ENCODE measurements at regions not wholly inside any gene's neighbourhood (a gene's known extent, or its start where the extent isn't known, plus 50 kb on each side); places are given as distances from the start of the nearest gene placed in this dataset.
A peak's percentile ranks its signal among the peaks of the same experiment; 100 is the strongest.

DNA sequence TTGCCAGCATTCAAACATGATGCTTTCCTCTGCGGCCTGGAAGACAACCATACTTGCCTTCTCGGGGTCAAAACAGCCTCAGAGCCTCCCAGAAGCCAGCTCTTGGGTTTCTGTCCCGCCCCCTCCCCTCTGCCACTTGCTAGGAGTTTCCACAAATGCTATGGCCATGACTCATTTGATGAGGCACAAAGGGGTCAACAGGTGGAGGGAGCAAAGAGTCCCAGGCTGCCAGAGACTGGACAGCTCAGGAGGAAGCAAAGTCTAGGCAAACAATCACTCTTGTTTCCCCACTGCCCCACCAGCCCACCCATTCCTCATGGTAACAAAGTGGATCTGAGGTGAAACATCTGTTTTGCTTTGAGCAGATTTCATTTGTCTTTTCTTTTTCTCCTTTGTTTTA is 551.1 kb downstream of the TNS1 start:
- DNase-seq, result no peak

DNA sequence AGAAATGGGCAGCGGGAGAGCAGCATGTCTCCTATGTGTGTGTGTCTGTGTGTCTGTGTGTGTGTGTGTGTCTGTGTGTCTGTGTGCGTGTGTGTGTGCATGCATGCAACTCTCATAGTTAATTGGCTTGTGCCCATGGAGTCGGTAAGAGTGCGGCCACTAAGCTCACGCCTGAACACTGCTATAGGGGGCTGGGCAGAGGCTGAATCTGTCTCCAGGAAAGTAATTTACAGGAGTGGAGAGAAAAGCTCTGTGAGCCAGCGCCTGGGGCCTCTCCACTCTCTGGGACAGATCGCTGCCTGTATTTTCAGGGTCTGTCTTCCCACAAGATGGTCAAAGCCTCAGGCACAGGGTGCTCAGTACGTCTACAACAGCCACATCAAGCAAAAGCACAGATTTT is 553.4 kb downstream of the TNS1 start:
- DNase-seq, result no peak

DNA sequence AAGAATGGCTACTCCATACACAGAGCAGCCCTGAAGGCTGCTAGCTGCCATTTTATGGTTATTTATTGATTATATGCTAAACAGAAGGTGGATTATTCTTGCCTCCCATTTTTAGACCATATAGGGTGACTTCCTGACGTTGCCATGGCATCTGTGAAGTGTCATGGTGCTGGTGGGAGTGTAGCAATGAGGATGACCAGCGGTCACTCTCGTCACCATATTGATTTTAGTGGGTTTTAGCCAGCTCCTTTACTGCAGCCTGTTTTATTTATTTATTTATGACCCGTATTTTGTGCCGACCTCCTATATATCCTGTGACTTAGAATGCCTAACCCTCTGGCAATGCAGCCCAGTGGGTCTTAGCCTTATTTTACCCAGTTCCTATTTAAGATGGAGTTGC is 553.9 kb downstream of the TNS1 start:
- no peak for DNase-seq

DNA sequence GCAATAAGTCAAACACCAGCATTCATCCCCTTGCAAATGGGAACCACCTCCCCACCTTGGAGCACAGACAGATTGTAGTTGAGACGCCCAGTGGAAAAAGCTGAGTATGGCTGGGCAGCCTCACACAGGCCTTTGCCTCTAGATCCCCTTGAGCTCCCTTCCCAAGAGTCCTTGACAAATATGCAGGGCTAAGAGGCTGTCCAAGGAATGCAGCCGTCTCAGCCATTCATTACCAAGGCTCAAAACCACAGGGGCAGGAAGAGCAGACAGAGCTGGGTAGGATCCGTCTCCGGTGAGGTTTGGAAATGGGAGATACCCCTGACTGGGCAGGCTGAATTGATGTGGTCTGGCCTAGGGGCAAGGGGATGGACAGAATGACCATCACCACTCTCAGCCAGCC is 557.1 kb downstream of the TNS1 start:
- DNase-seq, result no peak

DNA sequence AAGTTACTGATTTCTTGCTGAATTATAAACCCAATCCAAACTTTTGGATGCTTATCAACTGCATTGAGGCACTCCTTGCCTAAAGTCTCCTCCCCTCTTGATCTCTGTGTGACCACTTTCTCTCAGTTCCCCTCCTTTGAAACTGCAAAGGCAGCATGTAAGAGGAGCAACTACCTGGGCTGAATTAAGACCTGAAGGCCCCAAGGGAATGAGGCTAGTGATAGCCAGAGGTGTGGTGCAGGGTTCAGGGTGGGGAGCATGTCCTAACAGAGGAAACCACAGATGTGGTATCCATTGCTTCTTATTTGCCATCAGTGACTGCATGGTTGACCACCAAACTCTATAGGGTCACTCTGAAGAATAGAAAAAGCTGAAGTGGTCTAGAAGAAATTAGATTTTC is 557.9 kb downstream of the TNS1 start:
- DNase-seq, result no peak

DNA sequence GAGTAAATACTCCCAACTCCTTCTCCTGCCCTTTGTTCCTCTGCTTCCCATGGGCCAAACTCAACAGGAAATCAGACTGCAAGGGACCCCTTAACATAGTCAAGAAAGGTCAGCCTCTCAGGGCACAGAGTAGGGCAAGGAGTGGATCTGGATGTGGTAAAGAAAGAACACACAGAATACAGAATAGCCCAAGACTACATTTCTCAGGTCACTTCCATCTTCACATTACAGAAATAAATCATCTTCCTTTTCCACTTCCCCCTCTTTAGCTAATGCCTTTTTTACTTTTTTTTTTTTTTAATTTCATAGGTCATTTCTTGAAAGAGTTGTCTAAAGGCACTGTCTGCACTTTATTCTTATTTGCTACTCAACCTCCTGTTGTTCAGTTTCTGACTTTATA is 558.3 kb downstream of the TNS1 start:
- DNase-seq, result no peak

DNA sequence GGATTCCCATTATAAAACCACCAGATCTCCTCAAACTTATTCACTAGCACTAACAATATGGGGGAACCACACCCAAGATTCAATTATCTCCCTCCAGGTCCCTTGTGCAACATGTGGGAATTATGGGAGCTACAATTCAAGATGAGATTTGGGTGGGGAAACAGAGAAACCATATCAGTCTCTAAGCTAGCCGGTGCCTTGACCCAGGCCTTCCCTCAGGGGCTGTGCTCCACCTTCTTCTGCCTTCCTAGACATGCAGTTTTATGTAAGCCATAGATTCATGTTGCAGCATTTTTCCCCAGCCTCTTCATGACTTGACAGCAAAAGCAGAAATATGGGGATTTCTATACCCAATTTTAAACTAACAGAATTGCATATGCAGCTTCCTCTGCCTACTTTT is 559.2 kb downstream of the TNS1 start:
- no peak for DNase-seq

DNA sequence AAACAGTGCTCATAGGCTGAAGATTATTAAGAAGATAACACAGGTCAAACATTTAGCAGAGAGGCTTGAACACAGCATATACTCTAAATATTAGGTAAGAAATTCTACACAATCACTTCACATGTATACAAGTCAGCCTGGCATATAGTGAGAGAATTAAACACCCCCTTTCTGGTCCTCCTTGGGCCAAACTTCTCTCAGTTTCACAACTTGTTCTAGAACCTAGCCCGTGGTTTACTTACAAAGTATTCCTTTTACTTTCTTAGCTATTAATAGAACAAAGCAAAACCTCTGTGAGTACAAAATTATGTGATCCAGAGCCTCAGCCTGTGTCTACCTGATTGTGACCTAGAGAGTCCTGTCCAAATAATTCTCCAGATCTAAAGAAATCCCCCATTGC is 562.8 kb downstream of the TNS1 start:
- DNase-seq, result no peak

DNA sequence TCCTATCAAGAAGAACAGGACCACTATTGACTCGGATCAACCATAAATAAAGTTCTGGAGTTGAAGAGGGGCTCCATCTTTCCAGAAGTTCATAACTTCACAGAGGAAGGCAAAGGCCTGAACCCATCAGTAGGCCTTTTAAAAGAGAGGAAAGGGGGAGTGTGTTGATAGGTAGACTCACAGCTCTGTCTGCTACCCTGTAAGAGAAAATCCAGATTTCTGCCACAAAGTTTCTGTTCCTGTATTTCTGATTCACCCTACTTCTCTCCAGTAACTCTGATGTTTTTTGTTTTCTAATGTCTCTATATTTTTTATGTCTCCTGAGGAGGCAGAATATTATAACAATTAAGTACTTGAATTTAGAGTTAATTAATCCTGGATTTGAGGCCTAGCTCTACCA is 564.0 kb downstream of the TNS1 start:
- DNase-seq, result no peak

DNA sequence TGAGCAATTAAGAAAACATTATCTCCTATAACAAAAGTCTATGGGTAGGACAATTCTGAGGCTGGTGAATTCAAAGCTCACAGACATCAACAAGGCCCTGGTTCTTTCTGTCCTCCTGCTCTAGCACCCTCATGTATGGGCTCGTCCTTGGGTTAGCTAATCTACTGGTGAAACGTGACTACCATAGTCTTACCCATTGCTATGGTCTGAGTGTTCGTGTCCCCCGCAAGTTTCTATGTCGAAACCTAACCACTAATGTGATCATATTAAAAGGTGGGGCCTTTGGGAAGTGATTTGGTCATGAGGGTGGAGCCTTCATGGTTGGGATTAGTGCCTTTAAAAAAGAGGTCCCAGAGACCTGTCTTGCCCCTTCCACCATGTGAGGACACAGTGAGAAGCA is 564.7 kb downstream of the TNS1 start:
- DNase-seq, result no peak

DNA sequence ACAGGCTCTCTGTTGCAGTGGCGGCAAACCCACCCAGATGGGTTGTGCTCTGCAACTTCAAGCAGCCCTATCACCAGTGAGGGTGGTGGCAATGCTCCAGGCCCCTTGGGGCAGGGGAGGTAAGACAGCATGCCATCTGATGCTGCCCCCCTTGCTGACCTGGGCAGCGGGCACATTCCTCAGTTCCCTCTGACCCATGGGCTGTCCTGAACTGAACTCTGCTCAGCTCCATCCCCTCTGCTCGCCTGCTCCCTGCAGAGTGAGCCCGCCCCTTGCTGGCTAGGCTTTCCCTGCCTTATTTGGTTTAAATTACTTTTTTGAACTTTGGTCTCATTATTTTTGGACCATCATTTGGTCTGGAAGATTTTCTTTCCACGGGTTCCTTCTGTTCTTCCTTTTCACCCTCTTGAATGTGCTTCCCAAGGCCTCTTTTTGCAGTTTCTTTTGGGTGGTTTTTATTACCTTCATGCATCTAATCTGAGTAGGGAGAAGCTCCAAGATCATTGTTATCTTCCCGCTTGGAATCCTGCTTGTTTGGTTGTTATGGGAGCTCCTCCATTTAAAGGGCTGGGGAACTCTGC is 565.4 kb downstream of the TNS1 start:
- no peak for DNase-seq

DNA sequence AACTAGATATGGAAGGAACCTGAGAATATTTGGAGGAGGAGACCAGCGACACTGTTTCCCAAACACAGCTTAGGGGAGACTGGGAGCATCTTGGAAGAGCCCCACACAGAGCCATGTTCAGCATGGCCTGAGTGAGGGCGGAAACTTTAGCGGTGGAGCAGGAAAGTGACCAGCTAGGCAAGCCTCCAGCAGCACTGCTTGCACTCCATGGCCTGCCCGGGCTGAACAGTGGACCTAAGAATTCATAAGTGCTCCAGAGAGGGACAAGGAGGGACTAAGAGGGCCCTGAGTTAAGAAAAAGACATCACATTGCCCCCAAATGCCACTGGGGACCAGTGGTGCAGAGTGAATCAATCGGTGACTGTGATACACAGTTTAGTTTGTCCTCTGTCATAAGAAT is 566.4 kb downstream of the TNS1 start:
- DNase-seq, result no peak

DNA sequence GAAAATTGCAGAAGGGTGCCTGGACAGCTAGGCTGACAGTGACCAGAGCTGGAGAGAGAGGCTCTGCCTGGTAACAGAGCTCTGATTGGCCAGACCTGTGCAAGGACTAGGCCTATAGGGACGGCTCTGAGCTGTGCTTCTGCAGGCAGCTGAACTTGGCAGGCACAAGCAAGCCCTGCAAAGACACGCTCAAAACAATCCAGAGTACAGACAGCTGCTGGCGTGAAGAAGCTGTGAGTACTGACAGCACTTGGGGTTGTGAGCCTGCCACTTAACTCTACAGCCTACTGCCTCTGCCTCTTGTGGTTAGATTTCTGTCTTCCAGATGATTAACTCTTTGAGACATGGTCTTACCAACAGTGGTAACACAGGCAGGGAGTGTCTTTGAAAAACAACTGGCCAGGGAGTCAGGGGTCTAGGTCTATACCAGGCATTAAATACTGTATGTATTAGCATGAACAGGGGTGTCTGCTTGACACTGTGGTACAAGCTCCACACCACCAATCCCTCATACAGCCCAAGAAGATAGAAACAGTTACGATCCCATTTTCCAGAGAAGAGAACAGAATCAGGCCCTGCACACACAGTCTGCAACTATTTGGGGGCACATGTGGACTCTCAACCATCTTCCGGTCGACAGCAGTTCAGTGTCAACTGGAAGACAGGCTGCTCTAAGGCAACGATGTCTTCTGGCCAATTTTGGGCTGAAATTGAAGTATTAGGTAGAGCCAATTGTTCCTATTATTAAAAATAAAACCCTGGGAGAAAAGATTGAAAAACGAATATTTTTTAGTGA is 568.4 kb downstream of the TNS1 start:
- peak in 55 of 56 donors; percentile 5 to 96 (median 82) for DNase-seq

DNA sequence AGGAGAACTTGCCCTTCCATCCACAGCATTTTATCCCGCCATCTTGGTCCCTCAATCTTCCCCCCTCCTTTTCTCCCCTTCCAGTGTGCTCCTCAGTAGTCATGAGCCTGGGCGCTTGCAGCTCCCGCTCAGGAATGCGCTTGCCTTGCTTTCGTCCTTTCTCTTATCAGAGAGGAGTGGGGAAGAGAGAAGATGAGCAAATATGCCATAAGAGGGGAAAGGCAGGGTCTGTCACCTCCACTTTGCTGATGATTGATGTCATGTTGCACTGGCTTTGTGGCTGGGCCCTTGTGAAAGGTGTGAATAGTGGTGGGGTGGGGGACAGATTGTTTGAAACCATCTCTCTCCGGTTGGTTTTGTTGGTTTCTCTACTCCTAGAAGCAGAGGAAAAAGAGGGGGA is 569.3 kb downstream of the TNS1 start:
- DNase-seq, result peak in 1 of 56 donors; percentile 3

DNA sequence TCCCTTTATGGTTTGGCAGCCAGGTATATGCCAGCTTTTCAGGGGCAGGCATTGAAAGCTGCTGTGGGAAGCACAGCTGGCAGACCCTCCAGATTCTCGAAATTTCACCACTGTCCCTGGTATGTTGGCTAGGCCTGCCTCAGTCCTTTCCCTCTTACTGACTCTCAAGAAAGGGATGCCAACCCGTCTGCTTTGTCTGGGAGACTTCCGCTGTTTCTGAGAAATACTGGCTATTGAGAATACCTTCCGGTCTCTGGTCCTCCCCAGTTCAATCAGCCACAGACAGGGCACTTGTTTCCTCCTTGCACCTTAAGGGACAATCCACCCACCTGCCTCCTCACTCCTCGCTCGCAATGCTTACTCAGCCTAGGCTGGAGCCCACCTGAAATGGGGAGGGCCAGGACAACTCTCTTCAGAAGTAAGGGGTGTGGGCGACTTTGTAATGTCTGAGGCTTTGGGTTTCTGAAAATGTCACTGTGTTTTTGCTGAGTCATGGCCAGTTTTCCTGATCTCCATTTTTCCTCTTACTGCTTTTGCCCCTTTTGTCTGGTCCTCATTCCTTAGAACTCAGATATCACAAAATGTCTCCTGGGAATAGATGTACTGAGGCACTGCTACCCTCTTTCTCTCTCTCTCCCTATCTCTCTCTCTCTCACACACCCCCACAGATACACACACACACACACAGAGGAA is 571.1 kb downstream of the TNS1 start:
- DNase-seq, result no peak

DNA sequence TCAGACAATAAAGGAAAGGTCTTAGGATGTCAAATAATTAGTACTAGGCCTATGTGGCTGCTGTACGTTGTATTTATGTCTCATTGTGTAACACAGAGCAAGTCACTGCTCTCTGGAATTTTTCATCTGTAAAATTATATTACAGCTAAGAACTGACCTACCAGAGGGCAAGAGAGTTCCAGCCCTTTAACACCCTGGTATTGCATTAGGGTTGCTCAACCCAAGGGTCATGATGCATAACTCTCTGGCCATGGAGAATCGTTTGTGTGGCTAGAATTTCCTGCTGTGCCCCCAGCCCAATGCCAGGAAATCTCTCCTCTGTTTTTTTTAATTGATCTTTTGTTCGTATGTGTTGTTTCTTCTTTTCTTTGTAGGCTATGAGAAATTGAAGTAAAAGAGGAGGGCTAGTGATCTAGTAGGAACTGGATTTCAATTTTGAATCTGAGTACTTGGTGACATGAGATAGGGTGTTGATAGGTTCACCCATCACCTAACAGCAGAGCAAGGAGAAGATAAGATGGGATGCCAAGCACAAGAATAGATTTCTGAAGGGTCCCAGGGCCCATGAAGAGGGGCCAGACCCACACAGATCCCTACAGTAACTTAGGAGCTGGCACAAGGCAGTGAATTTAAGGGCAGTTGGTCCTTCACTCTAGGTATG is 571.2 kb upstream of the TNP1 start:
- no peak for DNase-seq

DNA sequence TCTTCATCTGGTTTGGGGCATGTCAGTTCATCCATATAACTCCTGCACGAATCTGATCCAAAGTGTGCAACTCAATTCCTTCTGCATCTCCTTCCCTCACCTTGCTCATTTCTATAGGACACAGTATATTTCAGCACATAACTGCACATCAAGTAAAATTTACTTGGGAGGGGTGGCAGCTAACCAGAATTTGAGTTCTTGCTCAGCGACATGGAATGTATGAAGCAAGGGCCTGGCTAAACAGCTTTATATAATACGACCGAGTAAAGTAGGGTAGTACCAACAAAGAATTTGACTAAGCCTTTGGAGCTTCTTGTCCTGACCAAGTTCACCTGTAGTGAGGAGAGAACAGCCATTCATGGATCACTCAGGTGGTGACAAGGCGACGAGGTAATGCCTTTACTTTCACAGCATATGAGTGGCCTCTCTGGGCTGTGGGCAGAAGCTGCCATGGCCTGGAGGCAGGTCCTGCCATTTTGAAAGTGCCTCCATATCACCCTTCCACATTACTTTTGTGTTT is 570.2 kb upstream of the TNP1 start:
- DNase-seq, result no peak

DNA sequence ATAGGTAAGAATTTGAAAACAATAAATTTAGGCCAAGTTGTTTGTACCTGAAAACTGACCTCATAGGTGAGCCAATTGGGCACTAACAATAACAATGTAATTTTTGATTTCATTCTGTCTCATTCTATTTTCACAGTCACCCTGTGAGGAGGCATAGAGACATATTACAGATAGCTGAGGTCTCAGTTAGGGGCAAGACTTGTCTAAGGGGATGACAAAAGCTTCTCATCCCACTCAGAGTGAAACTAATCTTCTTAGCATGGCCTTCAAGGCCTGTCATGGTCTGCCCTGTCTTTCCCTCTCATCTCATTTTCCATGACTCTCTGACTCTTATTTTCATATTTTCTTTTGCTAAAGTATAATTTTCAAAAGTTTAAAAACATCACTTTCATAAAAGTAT is 562.0 kb upstream of the TNP1 start:
- DNase-seq, result no peak

DNA sequence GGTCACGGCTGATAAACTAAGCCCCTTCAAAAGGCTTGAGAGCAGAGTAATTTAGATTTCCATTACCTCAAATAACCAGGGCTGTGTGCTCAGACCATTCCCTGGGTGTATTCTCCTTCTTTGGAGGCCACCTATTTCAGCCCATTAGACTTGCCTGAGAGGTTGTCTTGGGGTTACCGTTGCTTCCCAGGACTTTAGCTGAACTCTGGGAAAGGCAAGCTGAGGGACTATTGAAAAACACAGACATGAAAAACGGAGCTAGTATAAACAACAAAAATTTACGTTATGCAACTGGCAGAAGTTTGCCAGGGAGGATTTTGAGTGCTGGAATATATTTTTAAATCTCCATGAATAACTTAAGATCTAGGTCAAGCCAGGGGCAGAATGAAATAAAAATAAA is 561.0 kb upstream of the TNP1 start:
- no peak for DNase-seq

DNA sequence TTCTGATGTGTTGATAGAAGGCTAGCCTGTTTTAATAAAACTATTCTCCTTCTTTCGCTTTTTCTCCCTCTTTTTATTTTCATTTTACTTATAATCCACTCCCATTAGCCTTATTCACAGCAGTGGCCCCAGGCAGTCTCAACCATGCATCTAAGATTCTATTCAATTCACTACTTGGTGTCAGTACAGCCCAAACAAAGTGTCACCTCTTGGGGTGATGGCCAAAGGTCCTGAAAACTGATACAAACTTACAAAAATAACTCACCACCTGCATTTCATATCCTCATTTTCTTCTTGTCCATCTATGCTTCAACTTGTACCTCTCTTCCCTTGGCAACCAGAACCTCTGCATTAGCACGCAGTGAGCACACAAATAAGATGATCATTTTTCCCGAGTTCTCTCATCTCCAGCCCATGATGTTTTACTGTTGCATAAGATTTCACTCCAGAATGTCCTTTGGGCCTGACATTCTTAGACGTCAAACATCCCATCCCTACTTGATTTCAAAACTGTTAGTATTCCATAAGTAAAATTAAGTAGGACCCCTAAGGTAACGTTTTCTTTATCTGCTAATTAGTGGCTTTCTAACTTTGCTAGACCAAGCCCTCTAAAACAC is 559.3 kb upstream of the TNP1 start:
- no peak for DNase-seq

DNA sequence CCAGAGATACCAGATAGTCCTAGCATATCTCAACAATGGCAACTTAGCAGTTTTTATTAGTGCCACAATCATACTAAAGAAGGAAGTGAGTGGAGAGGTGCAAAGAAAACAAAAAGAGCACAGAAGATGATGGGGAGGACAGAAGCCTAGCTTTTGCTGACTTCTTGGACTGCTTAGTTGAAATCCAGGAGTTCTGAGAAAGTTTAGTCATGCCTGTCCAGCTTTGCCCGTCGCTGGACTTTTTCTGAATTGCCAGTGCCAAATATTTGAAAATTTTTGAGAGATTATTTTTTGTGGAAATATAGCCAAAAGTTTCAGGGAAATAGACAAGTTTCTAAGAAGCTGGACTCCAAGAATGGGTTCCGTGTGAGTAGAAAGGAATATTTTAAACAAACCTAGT is 558.7 kb upstream of the TNP1 start:
- no peak for DNase-seq

DNA sequence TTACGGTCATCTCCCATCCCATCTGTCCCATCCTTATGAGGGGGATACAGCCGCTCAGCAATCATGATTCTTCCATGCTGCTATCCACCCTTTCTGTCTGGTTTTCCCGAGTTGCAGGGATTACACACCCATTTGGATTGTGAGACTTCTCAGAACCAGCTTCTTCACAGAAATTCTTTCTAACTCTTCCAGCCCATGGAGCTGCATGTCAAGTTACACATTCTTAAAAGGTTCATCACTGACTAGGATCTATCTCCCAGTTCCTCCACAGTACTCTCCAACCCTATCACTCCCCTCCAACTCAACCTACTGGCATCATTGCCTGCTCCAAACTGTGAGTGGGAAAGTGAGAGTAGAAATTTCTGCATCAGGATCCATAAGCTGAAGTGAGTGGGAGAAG is 558.2 kb upstream of the TNP1 start:
- DNase-seq, result no peak
